H1 (cell line): ENCODE measurements at regions not wholly inside any gene's neighbourhood (a gene's known extent, or its start where the extent isn't known, plus 50 kb on each side); places are given as distances from the start of the nearest gene placed in this dataset.

Experiments
- CTCF ChIA-PET: fragments of 300-600 bp; sonication (Branson Sonifier 250); formaldehyde crosslinking; loops from one replicate; lab custom pipeline; 2021; ENCODE audit not compliant: partially characterized antibody; lab: Charles Lee
- POLR2A ChIA-PET: fragments of 300-600 bp; sonication (Branson Sonifier 250); formaldehyde crosslinking; loops from one replicate; lab custom pipeline; 2021; ENCODE audit warnings: inconsistent platforms; ENCODE audit not compliant: partially characterized antibody; lab: Charles Lee
- DNase-seq, 2 experiments: peaks; one replicate each; pipeline versions ENCODE4 v3.0.0 to v3.0.0-alpha.2; 2010 to 2022; ENCODE audit warnings: low spot score in 2 of 2, low read depth in 1 of 2, mixed read lengths in 1 of 2
- FAIRE-seq: peaks from 2 replicates; lab custom pipeline; 2011; peaks lifted over from hg19 to GRCh38; lab: Jason Lieb, UNC
- H2AFZ ChIP-seq: 2 replicates; pipeline ENCODE4 v1.8.1; 2012; ENCODE audit warnings: low read length, inconsistent platforms
- H2AK5ac ChIP-seq: 2 replicates; pipeline ENCODE4 v1.6.1; 2013; ENCODE audit warnings: low read depth, low read length
- H2BK120ac ChIP-seq: replicated peaks from 2 replicates; pipeline ENCODE3; 2013; ENCODE audit warnings: low read depth, low read length, inconsistent platforms
- H2BK12ac ChIP-seq: 2 replicates; pipeline ENCODE4 v1.6.1; 2013; ENCODE audit warnings: low read depth, low read length
- H2BK15ac ChIP-seq: 2 replicates; pipeline ENCODE4 v1.6.1; 2013; ENCODE audit warnings: low read length
- H2BK20ac ChIP-seq: 2 replicates; pipeline ENCODE4 v1.6.1; 2013; ENCODE audit warnings: low read length
- H2BK5ac ChIP-seq: 2 replicates; pipeline ENCODE4 v1.6.1; 2013; ENCODE audit warnings: low read depth, low read length
- H3K14ac ChIP-seq: 2 replicates; pipeline ENCODE4 v1.6.1; 2013; ENCODE audit warnings: inconsistent platforms; ENCODE audit not compliant: insufficient read length
- H3K18ac ChIP-seq: 2 replicates; pipeline ENCODE4 v1.6.1; 2013; ENCODE audit warnings: low read length; ENCODE audit errors: extremely low read depth
- H3K23ac ChIP-seq: 2 replicates; pipeline ENCODE4 v1.6.1; 2013; ENCODE audit warnings: inconsistent platforms; ENCODE audit not compliant: insufficient read length
- H3K23me2 ChIP-seq: 2 replicates; pipeline ENCODE4 v1.6.1; 2013; ENCODE audit warnings: low read depth, low read length
- H3K27ac ChIP-seq: 2 replicates; pipeline ENCODE4 v1.6.1; 2011; ENCODE audit warnings: low read depth, low read length, inconsistent platforms
- H3K27me3 ChIP-seq, 4 experiments: replicated peaks in 1 of 4; 1 replicate in 1 of 4; 2 replicates in 3 of 4; pipeline versions ENCODE4 v1.6.1 to v1.8.1; 2011 to 2013; ENCODE audit warnings: low read length in 3 of 4, mild to moderate bottlenecking in 3 of 4, inconsistent platforms in 2 of 4, mixed read lengths in 2 of 4, moderate library complexity in 1 of 4; ENCODE audit not compliant: control insufficient read depth in 3 of 4, insufficient read depth in 3 of 4; ENCODE audit errors: extremely low read depth in 1 of 4
- H3K36me3 ChIP-seq, 4 experiments: 2 replicates each; pipeline versions ENCODE4 v1.6.1 to v1.8.1; 2011 to 2013; ENCODE audit warnings: mild to moderate bottlenecking in 4 of 4, low read length in 3 of 4, moderate library complexity in 2 of 4, control low read depth in 1 of 4, inconsistent platforms in 1 of 4; ENCODE audit not compliant: insufficient read depth in 4 of 4, control insufficient read depth in 2 of 4
- H3K4ac ChIP-seq: replicated peaks from 2 replicates; pipeline ENCODE3; 2013; ENCODE audit warnings: low read length, low read depth, mixed read lengths, inconsistent platforms; ENCODE audit not compliant: insufficient read length
- H3K4me1 ChIP-seq, 4 experiments: replicated peaks in 1 of 4; 1 replicate in 1 of 4; 2 replicates in 3 of 4; pipeline versions ENCODE4 v1.6.1 to v1.8.1; 2011 to 2013; ENCODE audit warnings: low read length in 3 of 4, inconsistent platforms in 2 of 4, mixed read lengths in 1 of 4; ENCODE audit not compliant: insufficient read depth in 4 of 4, control insufficient read depth in 3 of 4
- H3K4me2 ChIP-seq, 2 experiments: 2 replicates each; pipeline versions ENCODE4 v1.6.1 to v1.8.1; 2011 to 2013; ENCODE audit warnings: low read depth in 2 of 2, low read length in 2 of 2, control low read depth in 1 of 2, inconsistent platforms in 1 of 2, mild to moderate bottlenecking in 1 of 2; ENCODE audit not compliant: insufficient read depth in 1 of 2
- H3K4me3 ChIP-seq, 4 experiments: fragments of 200-600, 300-600 bp in 1 of 4; sonication (generic), shearing (Covaris generic), sonication (Bioruptor Twin) in 1 of 4; 2 replicates each; pipeline versions ENCODE4 v1.5.1 to v1.8.1; 2011 to 2016; ENCODE audit warnings: low read length in 4 of 4, low read depth in 3 of 4, control low read depth in 2 of 4, inconsistent platforms in 2 of 4, mild to moderate bottlenecking in 2 of 4, mixed read lengths in 1 of 4, moderate library complexity in 1 of 4; ENCODE audit not compliant: insufficient read depth in 2 of 4; ENCODE audit errors: extremely low read depth in 1 of 4
- H3K56ac ChIP-seq: replicated peaks from 2 replicates; pipeline ENCODE3; 2013; ENCODE audit warnings: low read depth, mild to moderate bottlenecking, mixed read lengths, low read length, inconsistent platforms; ENCODE audit not compliant: insufficient read length
- H3K79me1 ChIP-seq: 2 replicates; pipeline ENCODE4 v1.6.1; 2013; ENCODE audit warnings: low read depth, low read length, control low read depth
- H3K79me2 ChIP-seq, 2 experiments: 2 replicates each; pipeline versions ENCODE4 v1.6.1 to v1.8.1; 2012 to 2013; ENCODE audit warnings: low read length in 2 of 2, mild to moderate bottlenecking in 2 of 2, inconsistent platforms in 1 of 2; ENCODE audit not compliant: insufficient read depth in 2 of 2, control insufficient read depth in 1 of 2
- H3K9ac ChIP-seq, 4 experiments: replicated peaks in 1 of 4; 1 replicate in 1 of 4; 2 replicates in 3 of 4; pipeline versions ENCODE4 v1.6.1 to v1.8.1; 2011 to 2013; ENCODE audit warnings: low read depth in 3 of 4, low read length in 3 of 4, control low read depth in 2 of 4, mild to moderate bottlenecking in 2 of 4, moderate library complexity in 2 of 4, inconsistent platforms in 1 of 4; ENCODE audit errors: extremely low read depth in 1 of 4
- H3K9me3 ChIP-seq, 2 experiments: 2 replicates each; pipeline versions ENCODE4 v1.6.1 to v1.8.1; 2012 to 2013; ENCODE audit warnings: mild to moderate bottlenecking in 2 of 2, moderate library complexity in 2 of 2, control low read depth in 1 of 2, inconsistent platforms in 1 of 2, low read depth in 1 of 2, low read length in 1 of 2, mixed read lengths in 1 of 2; ENCODE audit not compliant: insufficient read depth in 2 of 2
- H4K20me1 ChIP-seq, 2 experiments: replicated peaks in 1 of 2; 2 replicates each; pipeline versions ENCODE3 to v1.8.1; 2011 to 2013; ENCODE audit warnings: inconsistent platforms in 2 of 2, low read length in 2 of 2, mild to moderate bottlenecking in 1 of 2; ENCODE audit not compliant: insufficient read depth in 2 of 2, control insufficient read depth in 1 of 2
- H4K5ac ChIP-seq: 2 replicates; pipeline ENCODE4 v1.6.1; 2013; ENCODE audit warnings: low read length, low read depth, mixed read lengths, inconsistent platforms; ENCODE audit not compliant: insufficient read length
- H4K8ac ChIP-seq: 2 replicates; pipeline ENCODE4 v1.8.0; 2013; ENCODE audit warnings: mild to moderate bottlenecking, moderate library complexity, low read length, inconsistent platforms; ENCODE audit not compliant: insufficient read depth; ENCODE audit errors: extremely low read depth
- H4K91ac ChIP-seq: replicated peaks from 2 replicates; pipeline ENCODE3; 2013; ENCODE audit warnings: low read length, mixed read lengths, inconsistent platforms; ENCODE audit not compliant: insufficient read length
- ASH2L ChIP-seq: fragments of 200-600, 300-600 bp; sonication (generic); IDR thresholded peaks from one replicate; pipeline ENCODE4 v1.7.1; 2017; ENCODE audit warnings: low read length
- BACH1 ChIP-seq: IDR thresholded peaks from 2 replicates; pipeline ENCODE4 v1.6.1; 2012; ENCODE audit warnings: low read length, improper control_type of control experiment
- BRCA1 ChIP-seq: IDR thresholded peaks from 2 replicates; pipeline ENCODE4 v1.6.1; 2012; ENCODE audit warnings: low read depth, low read length, improper control_type of control experiment
- CBX5 ChIP-seq: fragments of 300-800, 300-1000 bp; sonication (generic); IDR thresholded peaks from 2 replicates; pipeline ENCODE4 v1.7.1; 2016; ENCODE audit warnings: antibody characterized with exemption, low read length, low read depth
- CHD2 ChIP-seq: IDR thresholded peaks from 2 replicates; pipeline ENCODE4 v1.6.1; 2012; ENCODE audit warnings: low read length, improper control_type of control experiment
- EP300 ChIP-seq, 2 experiments: IDR thresholded peaks; 1 replicate in 1 of 2; 2 replicates in 1 of 2; pipeline ENCODE4 v1.6.1; 2011 to 2012; ENCODE audit warnings: low read depth in 2 of 2, low read length in 2 of 2, mild to moderate bottlenecking in 2 of 2, borderline replicate concordance in 1 of 2, inconsistent platforms in 1 of 2, moderate library complexity in 1 of 2
- KDM1A ChIP-seq: fragments of 200-600, 300-600 bp; sonication (generic); IDR thresholded peaks from 2 replicates; pipeline ENCODE4 v1.7.1; 2016; ENCODE audit warnings: mild to moderate bottlenecking, low read length, borderline replicate concordance
- MAFK ChIP-seq: IDR thresholded peaks from 2 replicates; pipeline ENCODE4 v1.6.1; 2012; ENCODE audit warnings: low read depth, mild to moderate bottlenecking, improper control_type of control experiment, low read length
- POLR2AphosphoS5 ChIP-seq: IDR thresholded peaks from 2 replicates; pipeline ENCODE4 v1.6.1; 2011; ENCODE audit warnings: low read depth, low read length
- RBBP5 ChIP-seq: IDR thresholded peaks from 2 replicates; pipeline ENCODE4 v1.7.1; 2012; ENCODE audit warnings: low read depth, mild to moderate bottlenecking, inconsistent platforms, low read length, moderate library complexity, borderline replicate concordance
- RNF2 ChIP-seq: fragments of 200-900, 300-1000 bp; sonication (generic); IDR thresholded peaks from 2 replicates; pipeline ENCODE4 v1.7.1; 2016; ENCODE audit warnings: borderline replicate concordance, low read depth, mild to moderate bottlenecking, antibody characterized with exemption, low read length; ENCODE audit not compliant: poor library complexity, severe bottlenecking; ENCODE audit errors: missing control alignments
- SP1 ChIP-seq: IDR thresholded peaks from 2 replicates; pipeline ENCODE4 v1.6.1; 2011; ENCODE audit warnings: low read depth, low read length
- SP2 ChIP-seq: IDR thresholded peaks from 2 replicates; pipeline ENCODE4 v1.6.1; 2012; ENCODE audit warnings: mild to moderate bottlenecking, low read length, inconsistent platforms
- SP4 ChIP-seq: IDR thresholded peaks from 2 replicates; pipeline ENCODE4 v1.6.1; 2012; ENCODE audit warnings: low read length, inconsistent platforms
- WGBS, 2 experiments: shearing (Covaris generic) in 1 of 2; methylation state at CpG; one replicate each; pipeline versions ENCODE4 v1.1.6 to v1.1.7; 2013 to 2015; ENCODE audit warnings: low lambda C conversion rate in 2 of 2, mixed read lengths in 2 of 2, inconsistent platforms in 1 of 2, low coverage in 1 of 2, missing lambda C conversion rate in 1 of 2; ENCODE audit not compliant: insufficient replicate concordance in 2 of 2, insufficient coverage in 1 of 2, insufficient read length in 1 of 2; ENCODE audit errors: extremely low coverage in 1 of 2, missing lambda C conversion rate in 1 of 2; 5-methylcytosine and 5-hydroxymethylcytosine counted together

DNA sequence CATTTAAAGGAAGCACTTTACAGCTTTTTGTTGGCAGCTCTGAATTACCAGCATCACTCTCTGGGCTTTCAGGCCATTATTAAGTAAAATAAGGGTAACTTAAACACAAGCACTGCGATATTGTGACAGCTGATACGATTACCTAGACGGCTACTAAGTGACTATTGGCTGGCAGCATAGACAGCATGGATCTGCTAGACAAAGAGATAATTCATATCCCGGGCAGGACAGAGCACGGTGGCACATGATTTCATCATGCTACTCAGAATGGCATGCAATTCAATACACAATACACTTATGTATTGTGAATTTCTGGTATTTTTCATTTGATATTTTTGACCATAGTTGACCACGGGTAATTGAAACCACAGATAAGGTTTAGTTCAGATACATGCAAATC, 522.0 kb upstream of the LRRN3 start:
- Histone ChIP-seq H3K9me3 (no peaks in the 10 kb centered on the region), H3K9ac (no peak overlapping the region), H4K20me1 (no peaks in the 10 kb centered on the region), H2AK5ac (no peak overlapping the region), H3K4ac (no peak overlapping the region), H3K4me2 (no peak overlapping the region), H2BK12ac (no peak overlapping the region), H3K4me3 (no peak overlapping the region)
- FAIRE-seq = no peak
- TF ChIP-seq CHD2 (no peak), RNF2 (no peak), EP300 (IDR thresholded peaks at IDR 0.05; ENCODE audit: borderline replicate concordance in 1 of 2, low read depth in 2 of 2, low read length in 2 of 2) (no peak), RBBP5 (no peak), CBX5 (no peak), SP2 (no peak), POLR2AphosphoS5 (no peak), SP4 (no peak), MAFK (no peak), BRCA1 (no peak), ASH2L (no peak), BACH1 (no peak), SP1 (no peak), KDM1A (no peak)
- TF ChIP-seq, all 59 proteins: peak for 0
- no peak overlapping the region for H3K56ac ChIP-seq
- H3K36me3 ChIP-seq = no peaks in the 10 kb centered on the region
- no peak overlapping the region for H2AFZ ChIP-seq
- H4K91ac ChIP-seq = no peak overlapping the region
- H2BK20ac ChIP-seq = no peak overlapping the region
- H3K18ac ChIP-seq = no peak overlapping the region
- H4K8ac ChIP-seq = no peak overlapping the region
- peaks cover 2% of the 10 kb centered on the region; the same call in 1 of the 2 replicates for H3K23me2 ChIP-seq
- ChIA-PET CTCF (no interaction called here), POLR2A (no interaction called here)
- H2BK120ac ChIP-seq = no peak overlapping the region
- H3K27ac ChIP-seq = no peak overlapping the region
- no peaks in the 10 kb centered on the region for H3K79me2 ChIP-seq
- no peak overlapping the region for H2BK15ac ChIP-seq
- H3K79me1 ChIP-seq = no peaks in the 10 kb centered on the region
- no peak overlapping the region for H3K23ac ChIP-seq
- no peak overlapping the region for H4K5ac ChIP-seq
- no peaks in the 10 kb centered on the region for H3K27me3 ChIP-seq
- 95% methylated on average over 6 of the region's 6 CpGs; no CpG with 5 or more reads in 1 of the 2 experiments for WGBS, 2 experiments
- H2BK5ac ChIP-seq = no peak overlapping the region
- DNase-seq = no peak
- H3K4me1 ChIP-seq = no peaks in the 10 kb centered on the region
- no peak overlapping the region for H3K14ac ChIP-seq
